ENCODE measurements at regions not wholly inside any gene's neighbourhood (a gene's known extent, or its start where the extent isn't known, plus 50 kb on each side); places are given as distances from the start of the nearest gene placed in this dataset.

- TF ChIP-seq CTCF (IDR thresholded peaks at IDR 0.05) (no peak), POLR2A (IDR thresholded peaks at IDR 0.05; ENCODE audit: low read depth) (no peak), POLR2AphosphoS5 (IDR thresholded peaks at IDR 0.05) (no peak), EP300 (IDR thresholded peaks at IDR 0.05) (no peak)
Measured at GRCh38 chr9:69965416-69966145, 78.1 kb upstream of the MAMDC2 start.
